Uterus (tissue), 2 donors: ENCODE measurements at regions not wholly inside any gene's neighbourhood (a gene's known extent, or its start where the extent isn't known, plus 50 kb on each side); places are given as distances from the start of the nearest gene placed in this dataset.

Experiments
- POLR2A ChIP-seq, 2 donors: fragments of 450-650 bp; IDR thresholded peaks; one replicate each; pipeline ENCODE4 v1.6.1; 2016; ENCODE audit warnings: antibody characterized with exemption in 2 of 2, mild to moderate bottlenecking in 1 of 2, moderate library complexity in 1 of 2
- TF ChIP-seq, protein P1 (sequence below), 4 experiments: fragments of 200-600 bp in 2 of 4; fragments of 450-650 bp in 2 of 4; sonication (generic) in 2 of 4; IDR thresholded peaks; one replicate each; pipeline ENCODE4 v1.5.1; 2016 to 2019; ENCODE audit warnings: antibody characterized with exemption in 4 of 4, mild to moderate bottlenecking in 2 of 4, moderate library complexity in 1 of 4

DNA sequence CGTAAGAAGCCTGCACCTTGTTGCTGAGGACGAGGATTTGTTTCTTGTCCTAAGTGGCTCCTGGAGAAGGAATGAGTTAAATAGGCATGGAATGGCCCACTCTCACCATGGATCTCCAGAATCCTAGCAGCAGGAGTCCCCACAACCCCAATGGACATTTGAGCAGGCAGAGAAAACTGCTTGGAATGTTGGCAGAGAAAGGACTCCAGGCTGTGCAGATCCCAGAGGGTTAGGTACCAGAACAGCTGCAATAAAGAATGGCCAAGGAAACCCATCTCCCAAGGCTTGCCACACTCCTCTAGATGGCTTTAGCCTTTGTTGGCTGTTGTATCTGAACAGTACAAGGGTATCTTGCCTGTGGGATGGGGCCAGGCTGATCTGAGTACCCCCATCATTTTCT is 1415.7 kb upstream of the ADGRB3 start:
- TF ChIP-seq, protein P1, sequence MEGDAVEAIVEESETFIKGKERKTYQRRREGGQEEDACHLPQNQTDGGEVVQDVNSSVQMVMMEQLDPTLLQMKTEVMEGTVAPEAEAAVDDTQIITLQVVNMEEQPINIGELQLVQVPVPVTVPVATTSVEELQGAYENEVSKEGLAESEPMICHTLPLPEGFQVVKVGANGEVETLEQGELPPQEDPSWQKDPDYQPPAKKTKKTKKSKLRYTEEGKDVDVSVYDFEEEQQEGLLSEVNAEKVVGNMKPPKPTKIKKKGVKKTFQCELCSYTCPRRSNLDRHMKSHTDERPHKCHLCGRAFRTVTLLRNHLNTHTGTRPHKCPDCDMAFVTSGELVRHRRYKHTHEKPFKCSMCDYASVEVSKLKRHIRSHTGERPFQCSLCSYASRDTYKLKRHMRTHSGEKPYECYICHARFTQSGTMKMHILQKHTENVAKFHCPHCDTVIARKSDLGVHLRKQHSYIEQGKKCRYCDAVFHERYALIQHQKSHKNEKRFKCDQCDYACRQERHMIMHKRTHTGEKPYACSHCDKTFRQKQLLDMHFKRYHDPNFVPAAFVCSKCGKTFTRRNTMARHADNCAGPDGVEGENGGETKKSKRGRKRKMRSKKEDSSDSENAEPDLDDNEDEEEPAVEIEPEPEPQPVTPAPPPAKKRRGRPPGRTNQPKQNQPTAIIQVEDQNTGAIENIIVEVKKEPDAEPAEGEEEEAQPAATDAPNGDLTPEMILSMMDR (IDR thresholded peaks at IDR 0.05) = no peak
- no peak for TF ChIP-seq POLR2A (IDR thresholded peaks at IDR 0.05)
